ENCODE measurements at regions not wholly inside any gene's neighbourhood (a gene's known extent, or its start where the extent isn't known, plus 50 kb on each side); places are given as distances from the start of the nearest gene placed in this dataset.

DNA sequence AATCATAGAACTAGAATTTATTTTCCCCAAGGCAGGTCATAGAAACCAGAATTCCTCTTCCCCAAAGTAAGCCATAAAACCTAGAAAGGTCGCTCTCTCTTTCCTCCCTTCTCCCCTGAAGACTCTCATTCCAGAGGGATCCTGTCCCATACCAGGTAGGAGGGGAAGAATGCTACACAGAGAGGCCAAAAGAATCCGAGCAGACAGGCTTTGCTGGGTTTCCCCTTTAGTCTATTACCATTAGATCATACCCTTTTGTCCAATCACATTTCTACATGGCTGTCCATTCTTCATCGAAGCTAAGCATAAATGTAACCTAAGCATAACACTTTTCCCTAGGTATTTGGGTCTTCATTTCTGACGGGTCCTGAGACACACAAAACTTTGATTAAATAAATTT is 204.5 kb downstream of the SPTSSA start:
- no peaks in the 10 kb centered on the region for H3K4me1 ChIP-seq (ENCODE audit: insufficient read depth, low read length)
- no peak overlapping the region for H3K27ac ChIP-seq (ENCODE audit: low read depth, low read length)
- no peaks in the 10 kb centered on the region for H3K9me3 Mint-ChIP-seq
- H3K27me3 ChIP-seq (ENCODE audit: insufficient read depth, low read length, poor library complexity, severe bottlenecking), result no peaks in the 10 kb centered on the region
- POLR2A ChIA-PET, result no interaction called here
- H3K36me3 ChIP-seq (ENCODE audit: insufficient read depth, low read length), result no peaks in the 10 kb centered on the region
- H3K9me3 ChIP-seq (ENCODE audit: low read length), result no peaks in the 10 kb centered on the region
- H3K36me3 Mint-ChIP-seq, result no peaks in the 10 kb centered on the region
- no peaks in the 10 kb centered on the region for H3K4me1 Mint-ChIP-seq
- DNase-seq, result no peak
- no peak overlapping the region for H3K4me3 Mint-ChIP-seq
- CTCF ChIA-PET, result no interaction called here
- H3K27ac Mint-ChIP-seq, result no peak overlapping the region
- peaks cover 3 to 9% of the 10 kb centered on the region in 2 donors for H3K27me3 Mint-ChIP-seq
- no peak overlapping the region for H3K4me3 ChIP-seq (ENCODE audit: low read length)

DNA sequence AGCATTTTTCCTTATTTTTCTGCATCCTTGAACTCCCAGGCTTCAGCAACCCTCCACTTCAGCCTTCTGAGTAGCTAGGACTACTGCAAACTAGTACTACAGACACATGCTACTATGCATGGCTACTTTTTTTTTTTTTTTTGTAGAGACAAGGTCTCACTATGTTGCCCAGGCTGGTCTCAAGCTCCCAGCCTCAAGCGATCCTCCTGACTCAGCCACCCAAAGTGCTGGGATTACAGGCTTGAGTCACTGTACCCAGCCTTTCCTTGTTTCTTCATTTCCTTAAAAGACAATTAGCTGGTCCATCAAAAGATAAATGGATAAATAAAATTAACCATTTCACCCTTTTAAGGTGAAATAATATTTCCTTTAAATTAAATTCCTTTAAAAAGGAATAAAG is 205.8 kb downstream of the SPTSSA start:
- Histone ChIP-seq H3K27me3 (ENCODE audit: insufficient read depth, low read length, poor library complexity, severe bottlenecking) (no peaks in the 10 kb centered on the region), H3K4me1 (ENCODE audit: insufficient read depth, low read length) (no peaks in the 10 kb centered on the region), H3K9me3 (ENCODE audit: low read length) (no peaks in the 10 kb centered on the region), H3K36me3 (ENCODE audit: insufficient read depth, low read length) (no peaks in the 10 kb centered on the region), H3K27ac (ENCODE audit: low read depth, low read length) (no peak overlapping the region), H3K4me3 (ENCODE audit: low read length) (no peak overlapping the region)
- CTCF ChIA-PET, result no interaction called here
- POLR2A ChIA-PET, result no interaction called here
- Mint-ChIP-seq H3K27ac (no peak overlapping the region), H3K36me3 (no peaks in the 10 kb centered on the region), H3K27me3 (peaks cover 7 to 9% of the 10 kb centered on the region in 2 donors), H3K4me1 (no peaks in the 10 kb centered on the region), H3K4me3 (no peak overlapping the region), H3K9me3 (no peaks in the 10 kb centered on the region)
- no peak for DNase-seq

- H3K27me3 Mint-ChIP-seq, result peaks cover 7 to 9% of the 10 kb centered on the region in 2 donors
- Histone ChIP-seq H3K27ac (ENCODE audit: low read depth, low read length) (no peak overlapping the region), H3K9me3 (ENCODE audit: low read length) (no peaks in the 10 kb centered on the region), H3K4me1 (ENCODE audit: insufficient read depth, low read length) (no peaks in the 10 kb centered on the region), H3K36me3 (ENCODE audit: insufficient read depth, low read length) (no peaks in the 10 kb centered on the region), H3K4me3 (ENCODE audit: low read length) (no peak overlapping the region), H3K27me3 (ENCODE audit: insufficient read depth, low read length, poor library complexity, severe bottlenecking) (no peaks in the 10 kb centered on the region)
- no peak for DNase-seq
- no peaks in the 10 kb centered on the region for H3K4me1 Mint-ChIP-seq
- no peak overlapping the region for H3K4me3 Mint-ChIP-seq
- no peaks in the 10 kb centered on the region for H3K36me3 Mint-ChIP-seq
- H3K27ac Mint-ChIP-seq, result no peak overlapping the region
- POLR2A ChIA-PET, result no interaction called here
- H3K9me3 Mint-ChIP-seq, result no peaks in the 10 kb centered on the region
- CTCF ChIA-PET, result no interaction called here
Observed at GRCh38 chr14:34254571-34254970, 207.5 kb downstream of the SPTSSA start.

GRCh38 chr14:34254031-34254430 is 208.0 kb downstream of the SPTSSA start:
- ChIA-PET CTCF (no interaction called here), POLR2A (no interaction called here)
- Mint-ChIP-seq H3K9me3 (no peaks in the 10 kb centered on the region), H3K36me3 (no peaks in the 10 kb centered on the region), H3K27me3 (peaks cover 7 to 9% of the 10 kb centered on the region in 2 donors), H3K4me3 (no peak overlapping the region), H3K27ac (no peak overlapping the region), H3K4me1 (no peaks in the 10 kb centered on the region)
- no peaks in the 10 kb centered on the region for H3K27me3 ChIP-seq (ENCODE audit: insufficient read depth, low read length, poor library complexity, severe bottlenecking)
- no peak overlapping the region for H3K27ac ChIP-seq (ENCODE audit: low read depth, low read length)
- no peaks in the 10 kb centered on the region for H3K36me3 ChIP-seq (ENCODE audit: insufficient read depth, low read length)
- no peaks in the 10 kb centered on the region for H3K9me3 ChIP-seq (ENCODE audit: low read length)
- no peaks in the 10 kb centered on the region for H3K4me1 ChIP-seq (ENCODE audit: insufficient read depth, low read length)
- DNase-seq, result no peak
- H3K4me3 ChIP-seq (ENCODE audit: low read length), result no peak overlapping the region

DNA sequence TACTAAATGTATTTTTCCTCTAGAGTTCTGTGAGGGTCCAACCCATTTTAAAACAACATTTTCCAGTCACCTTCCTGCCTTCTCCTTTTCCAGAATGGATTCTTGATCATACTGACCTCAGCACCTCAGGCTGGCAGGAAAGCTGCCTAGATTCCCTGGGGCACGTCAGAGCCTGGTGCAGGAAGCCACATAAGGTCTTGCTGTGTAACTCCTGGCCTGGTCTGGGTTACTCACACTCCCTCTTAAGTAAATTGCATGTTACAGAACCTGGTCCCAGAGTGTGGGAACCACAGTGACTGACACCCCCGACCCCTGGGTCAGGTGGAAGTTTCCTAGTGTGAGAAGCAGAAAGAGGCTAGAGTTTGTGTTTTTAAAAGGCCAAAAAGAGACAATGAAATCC is 209.8 kb downstream of the SPTSSA start:
- no peak overlapping the region for H3K4me3 Mint-ChIP-seq
- ChIA-PET CTCF (no interaction called here), POLR2A (no interaction called here)
- H3K4me1 Mint-ChIP-seq, result no peaks in the 10 kb centered on the region
- no peaks in the 10 kb centered on the region for H3K36me3 ChIP-seq (ENCODE audit: insufficient read depth, low read length)
- no peak overlapping the region for H3K4me3 ChIP-seq (ENCODE audit: low read length)
- H3K27me3 ChIP-seq (ENCODE audit: insufficient read depth, low read length, poor library complexity, severe bottlenecking), result no peaks in the 10 kb centered on the region
- H3K36me3 Mint-ChIP-seq, result no peaks in the 10 kb centered on the region
- no peaks in the 10 kb centered on the region for H3K9me3 Mint-ChIP-seq
- peaks cover 2 to 7% of the 10 kb centered on the region in 2 donors for H3K27me3 Mint-ChIP-seq
- no peak for DNase-seq
- H3K4me1 ChIP-seq (ENCODE audit: insufficient read depth, low read length), result no peaks in the 10 kb centered on the region
- H3K9me3 ChIP-seq (ENCODE audit: low read length), result no peaks in the 10 kb centered on the region
- H3K27ac Mint-ChIP-seq, result no peak overlapping the region
- no peak overlapping the region for H3K27ac ChIP-seq (ENCODE audit: low read depth, low read length)

GRCh38 chr14:34251662-34252061 is 210.4 kb downstream of the SPTSSA start:
- H3K4me1 ChIP-seq (ENCODE audit: insufficient read depth, low read length), result no peaks in the 10 kb centered on the region
- ChIA-PET CTCF (no interaction called here), POLR2A (no interaction called here)
- H3K27ac ChIP-seq (ENCODE audit: low read depth, low read length), result no peak overlapping the region
- DNase-seq, result no peak
- H3K9me3 Mint-ChIP-seq, result no peaks in the 10 kb centered on the region
- H3K4me3 ChIP-seq (ENCODE audit: low read length), result no peak overlapping the region
- H3K27me3 ChIP-seq (ENCODE audit: insufficient read depth, low read length, poor library complexity, severe bottlenecking), result no peaks in the 10 kb centered on the region
- H3K27me3 Mint-ChIP-seq, result peaks cover 0 to 7% of the 10 kb centered on the region in 2 donors
- no peak overlapping the region for H3K27ac Mint-ChIP-seq
- no peaks in the 10 kb centered on the region for H3K36me3 ChIP-seq (ENCODE audit: insufficient read depth, low read length)
- H3K4me3 Mint-ChIP-seq, result no peak overlapping the region
- no peaks in the 10 kb centered on the region for H3K36me3 Mint-ChIP-seq
- no peaks in the 10 kb centered on the region for H3K9me3 ChIP-seq (ENCODE audit: low read length)
- H3K4me1 Mint-ChIP-seq, result no peaks in the 10 kb centered on the region

- Histone ChIP-seq H3K4me1 (ENCODE audit: insufficient read depth, low read length) (no peaks in the 10 kb centered on the region), H3K9me3 (ENCODE audit: low read length) (no peaks in the 10 kb centered on the region), H3K27me3 (ENCODE audit: insufficient read depth, low read length, poor library complexity, severe bottlenecking) (no peaks in the 10 kb centered on the region), H3K27ac (ENCODE audit: low read depth, low read length) (no peak overlapping the region), H3K36me3 (ENCODE audit: insufficient read depth, low read length) (no peaks in the 10 kb centered on the region), H3K4me3 (ENCODE audit: low read length) (no peak overlapping the region)
- H3K27me3 Mint-ChIP-seq, result peaks cover 0 to 7% of the 10 kb centered on the region in 2 donors
- no peaks in the 10 kb centered on the region for H3K4me1 Mint-ChIP-seq
- H3K4me3 Mint-ChIP-seq, result no peak overlapping the region
- POLR2A ChIA-PET, result no interaction called here
- no peaks in the 10 kb centered on the region for H3K9me3 Mint-ChIP-seq
- no peak for DNase-seq
- no peaks in the 10 kb centered on the region for H3K36me3 Mint-ChIP-seq
- CTCF ChIA-PET, result no interaction called here
- no peak overlapping the region for H3K27ac Mint-ChIP-seq
Observed at GRCh38 chr14:34250959-34251358, 211.1 kb downstream of the SPTSSA start.

DNA sequence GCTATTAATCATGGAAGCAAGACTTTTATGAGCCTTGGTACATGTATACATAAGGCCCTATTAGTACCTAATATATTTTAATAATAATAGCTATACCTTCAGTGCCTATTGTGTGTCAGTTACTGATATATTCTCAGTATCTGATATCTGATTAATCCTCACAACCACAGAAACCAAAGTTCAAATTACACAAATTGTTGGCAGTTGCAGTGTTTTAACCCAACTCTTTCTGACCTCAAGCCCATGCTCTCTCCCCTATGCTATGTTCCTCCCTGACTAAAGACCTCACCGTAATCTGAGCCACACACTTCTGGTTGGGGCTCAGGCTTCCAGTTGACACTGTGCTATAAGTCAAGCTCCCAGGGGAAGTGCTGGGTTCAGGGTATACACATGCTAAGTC is 214.4 kb downstream of the SPTSSA start:
- Mint-ChIP-seq H3K27ac (no peak overlapping the region), H3K36me3 (no peaks in the 10 kb centered on the region), H3K9me3 (no peaks in the 10 kb centered on the region), H3K4me1 (no peaks in the 10 kb centered on the region), H3K4me3 (no peak overlapping the region), H3K27me3 (peaks cover 5 to 7% of the 10 kb centered on the region in 2 donors)
- Histone ChIP-seq H3K4me1 (ENCODE audit: insufficient read depth, low read length) (no peaks in the 10 kb centered on the region), H3K27me3 (ENCODE audit: insufficient read depth, low read length, poor library complexity, severe bottlenecking) (no peaks in the 10 kb centered on the region), H3K36me3 (ENCODE audit: insufficient read depth, low read length) (no peaks in the 10 kb centered on the region), H3K27ac (ENCODE audit: low read depth, low read length) (no peak overlapping the region), H3K4me3 (ENCODE audit: low read length) (no peak overlapping the region), H3K9me3 (ENCODE audit: low read length) (no peaks in the 10 kb centered on the region)
- ChIA-PET POLR2A (no interaction called here), CTCF (no interaction called here)
- no peak for DNase-seq

- Mint-ChIP-seq H3K4me3 (no peak overlapping the region), H3K27ac (no peak overlapping the region), H3K9me3 (no peaks in the 10 kb centered on the region), H3K4me1 (no peaks in the 10 kb centered on the region), H3K27me3 (peaks cover 3 to 10% of the 10 kb centered on the region in 2 donors), H3K36me3 (no peaks in the 10 kb centered on the region)
- no peak overlapping the region for H3K27ac ChIP-seq (ENCODE audit: low read depth, low read length)
- H3K4me1 ChIP-seq (ENCODE audit: insufficient read depth, low read length), result no peaks in the 10 kb centered on the region
- no peak for DNase-seq
- H3K36me3 ChIP-seq (ENCODE audit: insufficient read depth, low read length), result no peaks in the 10 kb centered on the region
- H3K4me3 ChIP-seq (ENCODE audit: low read length), result no peak overlapping the region
- no peaks in the 10 kb centered on the region for H3K27me3 ChIP-seq (ENCODE audit: insufficient read depth, low read length, poor library complexity, severe bottlenecking)
- CTCF ChIA-PET, result no interaction called here
- H3K9me3 ChIP-seq (ENCODE audit: low read length), result no peaks in the 10 kb centered on the region
- POLR2A ChIA-PET, result no interaction called here
Observed at GRCh38 chr14:34246206-34246605, 215.8 kb downstream of the SPTSSA start.

Measured in CD8-positive, alpha-beta memory T cell (primary cell).